PC-9 (cell line): ENCODE measurements at regions not wholly inside any gene's neighbourhood (a gene's known extent, or its start where the extent isn't known, plus 50 kb on each side); places are given as distances from the start of the nearest gene placed in this dataset.

Experiments used
- BruUV-seq: library from RNA; stranded (reverse); fragments of 400-500 nt; replicated peaks from 2 replicates; lab custom pipeline; 2021; lab: Mats Ljungman, UMichigan
- CTCF ChIA-PET: fragments of 300-600 bp; sonication (Branson Sonifier 250); formaldehyde crosslinking; loops from one replicate; lab custom pipeline; 2022; ENCODE audit warnings: antibody characterized with exemption; lab: Charles Lee
- POLR2A ChIA-PET: fragments of 300-600 bp; sonication (Branson Sonifier 250); formaldehyde crosslinking; loops from one replicate; lab custom pipeline; 2022; ENCODE audit warnings: antibody characterized with exemption; ENCODE audit not compliant: unreplicated experiment; lab: Charles Lee
- DNase-seq, 2 experiments: peaks; one replicate each; pipeline versions ENCODE4 v3.0.0 to v3.0.0-alpha.2; 2015 to 2022; ENCODE audit warnings: mixed read lengths in 1 of 2
- H2AFZ ChIP-seq: fragments of 200-600 bp; sonication (generic); 2 replicates; pipeline ENCODE4 v1.8.1; 2017; ENCODE audit warnings: antibody characterized with exemption
- H3F3A ChIP-seq: fragments of 200-600 bp; sonication (generic); 2 replicates; pipeline ENCODE4 v1.8.1; 2017; ENCODE audit warnings: antibody characterized with exemption, mild to moderate bottlenecking, low read depth; ENCODE audit not compliant: insufficient read depth
- H3K27ac ChIP-seq: fragments of 200-600 bp; sonication (generic); 2 replicates; pipeline ENCODE4 v1.6.1; 2016; ENCODE audit warnings: mixed run types
- H3K27me3 ChIP-seq: fragments of 200-600 bp; sonication (generic); 2 replicates; pipeline ENCODE4 v1.6.1; 2016; ENCODE audit warnings: low read depth, mixed run types; ENCODE audit not compliant: insufficient read depth
- H3K36me3 ChIP-seq: fragments of 200-600 bp; sonication (generic); 2 replicates; pipeline ENCODE4 v1.6.1; 2016; ENCODE audit warnings: low read depth, mixed run types
- H3K4me1 ChIP-seq: fragments of 200-600 bp; sonication (generic); replicated peaks from 2 replicates; pipeline ENCODE4 v1.6.1; 2016; ENCODE audit warnings: mixed run types; ENCODE audit not compliant: insufficient read depth
- H3K4me2 ChIP-seq: fragments of 200-600 bp; sonication (generic); 2 replicates; pipeline ENCODE4 v1.6.1; 2017; ENCODE audit warnings: mixed run types
- H3K4me3 ChIP-seq: fragments of 200-600 bp; sonication (generic); 2 replicates; pipeline ENCODE4 v1.6.1; 2016; ENCODE audit warnings: mixed run types
- H3K79me2 ChIP-seq: fragments of 200-600 bp; sonication (generic); 2 replicates; pipeline ENCODE4 v1.6.1; 2017; ENCODE audit warnings: low read depth, mixed run types
- H3K9me2 ChIP-seq: fragments of 200-600 bp; sonication (generic); 2 replicates; pipeline ENCODE4 v1.8.1; 2017; ENCODE audit warnings: mild to moderate bottlenecking; ENCODE audit not compliant: insufficient read depth
- H3K9me3 ChIP-seq: fragments of 200-600 bp; sonication (generic); 2 replicates; pipeline ENCODE4 v1.8.1; 2016; ENCODE audit warnings: low read depth; ENCODE audit not compliant: insufficient read depth
- H4K20me1 ChIP-seq: fragments of 200-600 bp; sonication (generic); 2 replicates; pipeline ENCODE4 v1.8.1; 2017; ENCODE audit not compliant: insufficient read depth
- EZH2 ChIP-seq: fragments of 200-600 bp; sonication (generic); IDR thresholded peaks from 2 replicates; pipeline ENCODE4 v1.8.0; 2017; ENCODE audit warnings: antibody characterized with exemption, low read depth
- intact Hi-C: fragments of 100-400 bp; cut with micrococcal nuclease; formaldehyde crosslinking; loops from one replicate; pipeline ENCODE4 v1.10.0; 2022; ENCODE audit not compliant: unreplicated experiment
- TF ChIP-seq, protein P1 (sequence below): fragments of 200-600 bp; sonication (generic); conservative IDR thresholded peaks from 2 replicates; pipeline ENCODE4 v1.6.1; 2017; ENCODE audit warnings: mixed run types, antibody characterized with exemption, mild to moderate bottlenecking, moderate library complexity

DNA sequence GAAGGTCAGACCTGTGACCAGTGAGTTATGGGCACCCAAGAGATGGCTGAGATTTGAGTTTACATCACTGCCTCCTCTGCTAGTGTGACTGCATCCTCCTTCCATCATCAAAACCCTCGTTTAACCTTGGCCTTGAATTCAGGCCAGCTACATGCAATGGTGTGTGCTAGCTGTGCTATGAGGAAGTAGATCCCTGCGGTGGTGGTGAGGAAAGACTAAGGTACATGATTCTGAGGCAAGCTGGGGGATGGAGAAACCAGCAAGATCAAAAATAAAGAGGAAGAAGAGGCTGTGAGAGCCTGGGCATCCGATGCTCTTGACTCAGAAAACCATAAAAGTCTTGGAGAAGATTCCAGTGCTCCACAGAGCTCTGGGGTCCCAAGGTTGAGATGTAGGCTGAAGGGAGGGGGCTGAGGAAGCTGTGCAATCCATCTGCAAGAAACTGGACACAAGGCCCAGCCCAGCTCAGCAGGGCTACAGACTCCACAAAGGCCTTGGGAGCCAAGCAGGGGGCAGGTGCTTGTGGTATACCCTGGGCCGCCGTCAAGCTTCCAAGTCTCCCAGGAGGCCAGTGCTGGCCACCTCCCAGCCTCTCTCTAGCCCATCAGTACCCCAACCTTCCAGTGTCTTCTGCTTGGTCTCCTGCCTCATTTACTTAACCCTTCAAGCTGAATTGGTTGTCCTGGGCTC lies 774.8 kb downstream of the VRK1 start:
- TF ChIP-seq EZH2: no peak
- TF ChIP-seq, protein P1, sequence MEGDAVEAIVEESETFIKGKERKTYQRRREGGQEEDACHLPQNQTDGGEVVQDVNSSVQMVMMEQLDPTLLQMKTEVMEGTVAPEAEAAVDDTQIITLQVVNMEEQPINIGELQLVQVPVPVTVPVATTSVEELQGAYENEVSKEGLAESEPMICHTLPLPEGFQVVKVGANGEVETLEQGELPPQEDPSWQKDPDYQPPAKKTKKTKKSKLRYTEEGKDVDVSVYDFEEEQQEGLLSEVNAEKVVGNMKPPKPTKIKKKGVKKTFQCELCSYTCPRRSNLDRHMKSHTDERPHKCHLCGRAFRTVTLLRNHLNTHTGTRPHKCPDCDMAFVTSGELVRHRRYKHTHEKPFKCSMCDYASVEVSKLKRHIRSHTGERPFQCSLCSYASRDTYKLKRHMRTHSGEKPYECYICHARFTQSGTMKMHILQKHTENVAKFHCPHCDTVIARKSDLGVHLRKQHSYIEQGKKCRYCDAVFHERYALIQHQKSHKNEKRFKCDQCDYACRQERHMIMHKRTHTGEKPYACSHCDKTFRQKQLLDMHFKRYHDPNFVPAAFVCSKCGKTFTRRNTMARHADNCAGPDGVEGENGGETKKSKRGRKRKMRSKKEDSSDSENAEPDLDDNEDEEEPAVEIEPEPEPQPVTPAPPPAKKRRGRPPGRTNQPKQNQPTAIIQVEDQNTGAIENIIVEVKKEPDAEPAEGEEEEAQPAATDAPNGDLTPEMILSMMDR: no peak
- no peak for DNase-seq
- H3K79me2 ChIP-seq: no peaks in the 10 kb centered on the region
- no peaks in the 10 kb centered on the region for H3K9me3 ChIP-seq
- H3F3A ChIP-seq: no peaks in the 10 kb centered on the region
- intact Hi-C loops: no loop called here
- no peaks in the 10 kb centered on the region for H3K9me2 ChIP-seq
- H3K36me3 ChIP-seq: no peaks in the 10 kb centered on the region
- no TSS peak for BruUV-seq
- 0 out of 2 replicates have a peak, but pooled peaks cover 5% of the 10 kb centered on the region for H3K27me3 ChIP-seq
- H3K4me1 ChIP-seq: no peaks in the 10 kb centered on the region
- CTCF ChIA-PET: no interaction called here
- H2AFZ ChIP-seq: no peak overlapping the region
- no peak overlapping the region for H3K4me3 ChIP-seq
- H3K27ac ChIP-seq: no peak overlapping the region
- POLR2A ChIA-PET: no interaction called here
- no peaks in the 10 kb centered on the region for H4K20me1 ChIP-seq
- no peak overlapping the region for H3K4me2 ChIP-seq

DNA sequence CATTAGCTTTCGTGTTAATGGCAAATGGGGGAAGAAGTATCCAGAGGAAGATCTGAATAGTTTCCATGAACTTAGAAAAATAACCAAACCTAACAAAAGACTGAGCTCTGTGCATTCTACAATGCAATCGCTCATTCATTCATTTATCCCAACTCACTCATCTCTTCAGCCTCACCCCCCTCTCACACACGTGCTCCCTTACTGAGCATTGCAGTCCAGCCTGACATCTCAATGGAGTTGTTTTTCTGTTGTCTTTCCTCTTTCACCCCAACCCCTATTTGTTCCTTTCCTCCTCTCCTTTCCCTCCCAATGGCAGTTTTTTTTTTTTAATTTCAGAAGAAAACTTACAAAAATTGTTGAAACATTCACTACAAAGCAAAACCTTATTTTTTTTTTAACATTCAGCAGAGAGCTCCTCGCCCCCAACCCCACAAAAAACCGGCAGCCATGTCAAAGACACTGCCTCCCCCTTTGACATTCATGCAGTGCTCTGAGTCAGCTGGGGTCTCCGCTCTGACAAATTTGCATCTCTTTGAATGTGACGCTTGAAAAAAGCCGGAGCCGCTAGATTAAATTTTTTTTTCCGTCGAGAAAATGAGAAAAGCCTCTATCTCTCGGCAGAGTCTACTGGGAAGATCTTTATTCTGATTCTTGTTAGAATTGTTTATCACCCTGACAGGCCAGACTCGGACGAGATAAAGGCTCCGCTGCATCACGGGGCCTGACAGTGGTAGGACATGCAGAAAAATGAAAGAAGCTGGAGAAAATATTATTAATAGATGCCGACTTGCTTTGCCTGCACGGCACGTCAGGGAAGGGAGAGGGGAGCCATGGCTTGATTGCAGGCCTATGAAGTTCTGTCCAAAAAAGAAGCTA lies 775.6 kb downstream of the VRK1 start:
- Histone ChIP-seq H3K4me2 (no peak overlapping the region), H4K20me1 (no peaks in the 10 kb centered on the region), H2AFZ (no peak overlapping the region), H3K9me2 (no peaks in the 10 kb centered on the region), H3K36me3 (no peaks in the 10 kb centered on the region), H3F3A (no peaks in the 10 kb centered on the region), H3K9me3 (no peaks in the 10 kb centered on the region), H3K27me3 (0 out of 2 replicates have a peak, but pooled peaks cover 5% of the 10 kb centered on the region), H3K4me3 (no peak overlapping the region), H3K4me1 (no peaks in the 10 kb centered on the region), H3K79me2 (no peaks in the 10 kb centered on the region), H3K27ac (no peak overlapping the region)
- ChIA-PET CTCF (no interaction called here), POLR2A (no interaction called here)
- DNase-seq: no peak
- no TSS peak for BruUV-seq
- intact Hi-C loops: no loop called here
- no peak for TF ChIP-seq EZH2
- TF ChIP-seq, protein P1: no peak

DNA sequence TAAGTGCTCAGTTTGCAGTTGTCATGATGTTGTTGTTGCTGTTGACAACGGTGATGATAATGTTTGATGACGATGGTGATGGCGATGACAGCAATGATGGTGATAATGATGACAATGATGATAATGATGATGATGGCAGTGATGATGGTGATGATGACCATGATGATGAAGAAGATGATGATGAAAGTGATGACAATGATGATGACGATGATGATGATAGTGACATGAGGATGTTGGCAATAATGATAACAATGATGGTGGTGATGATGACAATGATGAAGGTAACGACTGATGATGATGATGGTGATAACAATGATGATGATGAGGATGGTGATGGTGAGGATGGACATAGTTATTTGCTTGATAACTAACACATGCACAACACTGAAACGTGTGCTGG lies 778.5 kb downstream of the VRK1 start:
- Histone ChIP-seq H3K9me3 (no peaks in the 10 kb centered on the region), H3K9me2 (no peaks in the 10 kb centered on the region), H3K4me3 (no peak overlapping the region), H3K27ac (no peak overlapping the region), H3K79me2 (no peaks in the 10 kb centered on the region), H4K20me1 (no peaks in the 10 kb centered on the region), H3F3A (no peaks in the 10 kb centered on the region), H3K4me2 (no peak overlapping the region), H3K36me3 (no peaks in the 10 kb centered on the region), H3K4me1 (no peaks in the 10 kb centered on the region), H3K27me3 (0 out of 2 replicates have a peak, but pooled peaks cover 5% of the 10 kb centered on the region), H2AFZ (no peak overlapping the region)
- no TSS peak for BruUV-seq
- DNase-seq: no peak
- POLR2A ChIA-PET: no interaction called here
- intact Hi-C loops: no loop called here
- CTCF ChIA-PET: no interaction called here
- no peak for TF ChIP-seq EZH2
- TF ChIP-seq, protein P1: no peak
